ENCODE measurements at regions not wholly inside any gene's neighbourhood (a gene's known extent, or its start where the extent isn't known, plus 50 kb on each side); places are given as distances from the start of the nearest gene placed in this dataset.
"Not testable (repeated sequence)": the region's sequence is repeated elsewhere in the genome, so short reads cannot be mapped to it uniquely, and the experiment has no call there.

- Histone ChIP-seq H3F3A (ENCODE audit: insufficient read depth, low read length) (no peaks in the 10 kb centered on the region), H3K36me3 (replicated peaks; ENCODE audit: insufficient read depth, low read length) (no peaks in the 10 kb centered on the region), H3K9me2 (replicated peaks; ENCODE audit: insufficient read depth, low read length) (no peaks in the 10 kb centered on the region), H3K27me3 (replicated peaks; ENCODE audit: insufficient read depth, low read length) (no peaks in the 10 kb centered on the region), H3K4me1 (ENCODE audit: low read length) (no peaks in the 10 kb centered on the region), H4K20me1 (ENCODE audit: insufficient read depth, low read length) (no peaks in the 10 kb centered on the region), H3K9me3 (replicated peaks; ENCODE audit: insufficient read depth, low read length) (no peaks in the 10 kb centered on the region), H2AFZ (ENCODE audit: low read length) (no peak overlapping the region), H3K9ac (ENCODE audit: low read length) (no peak overlapping the region), H3K27ac (ENCODE audit: low read length) (no peak overlapping the region), H3K79me2 (ENCODE audit: low read length) (no peaks in the 10 kb centered on the region), H3K4me3 (ENCODE audit: low read length) (no peak overlapping the region), H3K4me2 (ENCODE audit: low read depth, low read length) (no peak overlapping the region)
- TF ChIP-seq EZH2phosphoT487 (IDR thresholded peaks at IDR 0.05; ENCODE audit: low read length) (no peak), EZH2 (optimal IDR thresholded peaks at IDR 0.05; ENCODE audit: low read depth, low read length) (no peak)
- no peak for DNase-seq
Observed at GRCh38 chr3:178103140-178103539, 433.1 kb upstream of the KCNMB2 start.

GRCh38 chr3:178107804-178108203 is 428.4 kb upstream of the KCNMB2 start:
- no peak overlapping the region for H2AFZ ChIP-seq (ENCODE audit: low read length)
- H3K36me3 ChIP-seq (replicated peaks; ENCODE audit: insufficient read depth, low read length): no peaks in the 10 kb centered on the region
- no peak overlapping the region for H3K27ac ChIP-seq (ENCODE audit: low read length)
- no peak overlapping the region for H3K9ac ChIP-seq (ENCODE audit: low read length)
- H3K9me3 ChIP-seq (replicated peaks; ENCODE audit: insufficient read depth, low read length): no peaks in the 10 kb centered on the region; the same call in 1 of the 2 replicates
- H3K79me2 ChIP-seq (ENCODE audit: low read length): no peaks in the 10 kb centered on the region
- no peak for DNase-seq
- H3K4me2 ChIP-seq (ENCODE audit: low read depth, low read length): no peak overlapping the region
- H3K4me3 ChIP-seq (ENCODE audit: low read length): no peak overlapping the region
- no peaks in the 10 kb centered on the region for H3K4me1 ChIP-seq (ENCODE audit: low read length)
- TF ChIP-seq EZH2phosphoT487 (IDR thresholded peaks at IDR 0.05; ENCODE audit: low read length) (no peak), EZH2 (optimal IDR thresholded peaks at IDR 0.05; ENCODE audit: low read depth, low read length) (no peak), CTCF (IDR thresholded peaks at IDR 0.05; ENCODE audit: low read length) (no peak)
- H3K9me2 ChIP-seq (replicated peaks; ENCODE audit: insufficient read depth, low read length): no peaks in the 10 kb centered on the region; the same call in 1 of the 2 replicates
- no peaks in the 10 kb centered on the region for H4K20me1 ChIP-seq (ENCODE audit: insufficient read depth, low read length)
- no peaks in the 10 kb centered on the region for H3F3A ChIP-seq (ENCODE audit: insufficient read depth, low read length)
- H3K27me3 ChIP-seq (replicated peaks; ENCODE audit: insufficient read depth, low read length): no peaks in the 10 kb centered on the region

GRCh38 chr3:178109691-178110090 is 426.5 kb upstream of the KCNMB2 start:
- no peaks in the 10 kb centered on the region for H3K27me3 ChIP-seq (replicated peaks; ENCODE audit: insufficient read depth, low read length)
- H2AFZ ChIP-seq (ENCODE audit: low read length): no peak overlapping the region
- H3K9me3 ChIP-seq (replicated peaks; ENCODE audit: insufficient read depth, low read length): no peaks in the 10 kb centered on the region; the same call in 1 of the 2 replicates
- no peaks in the 10 kb centered on the region for H3K79me2 ChIP-seq (ENCODE audit: low read length)
- no peak overlapping the region for H3K27ac ChIP-seq (ENCODE audit: low read length)
- no peak overlapping the region for H3K4me2 ChIP-seq (ENCODE audit: low read depth, low read length)
- no peaks in the 10 kb centered on the region for H3K36me3 ChIP-seq (replicated peaks; ENCODE audit: insufficient read depth, low read length)
- no peak for TF ChIP-seq CTCF (IDR thresholded peaks at IDR 0.05; ENCODE audit: low read length)
- no peak for TF ChIP-seq EZH2phosphoT487 (IDR thresholded peaks at IDR 0.05; ENCODE audit: low read length)
- TF ChIP-seq EZH2 (optimal IDR thresholded peaks at IDR 0.05; ENCODE audit: low read depth, low read length): no peak
- H3K9ac ChIP-seq (ENCODE audit: low read length): no peak overlapping the region
- no peak overlapping the region for H3K4me3 ChIP-seq (ENCODE audit: low read length)
- H3F3A ChIP-seq (ENCODE audit: insufficient read depth, low read length): no peaks in the 10 kb centered on the region
- no peaks in the 10 kb centered on the region for H4K20me1 ChIP-seq (ENCODE audit: insufficient read depth, low read length)
- no peaks in the 10 kb centered on the region for H3K4me1 ChIP-seq (ENCODE audit: low read length)
- no peaks in the 10 kb centered on the region; the same call in 1 of the 2 replicates for H3K9me2 ChIP-seq (replicated peaks; ENCODE audit: insufficient read depth, low read length)
- no peak for DNase-seq

- no peak overlapping the region for H2AFZ ChIP-seq (ENCODE audit: low read length)
- no peaks in the 10 kb centered on the region for H3K36me3 ChIP-seq (replicated peaks; ENCODE audit: insufficient read depth, low read length)
- H3F3A ChIP-seq (ENCODE audit: insufficient read depth, low read length): no peaks in the 10 kb centered on the region
- H3K27me3 ChIP-seq (replicated peaks; ENCODE audit: insufficient read depth, low read length): no peaks in the 10 kb centered on the region
- no peaks in the 10 kb centered on the region; the same call in 1 of the 2 replicates for H3K9me2 ChIP-seq (replicated peaks; ENCODE audit: insufficient read depth, low read length)
- H3K4me3 ChIP-seq (ENCODE audit: low read length): no peak overlapping the region
- H3K9ac ChIP-seq (ENCODE audit: low read length): no peak overlapping the region
- H3K9me3 ChIP-seq (replicated peaks; ENCODE audit: insufficient read depth, low read length): no peaks in the 10 kb centered on the region; the same call in 1 of the 2 replicates
- H3K27ac ChIP-seq (ENCODE audit: low read length): no peak overlapping the region
- H4K20me1 ChIP-seq (ENCODE audit: insufficient read depth, low read length): no peaks in the 10 kb centered on the region
- H3K4me1 ChIP-seq (ENCODE audit: low read length): no peaks in the 10 kb centered on the region
- no peak for TF ChIP-seq EZH2 (optimal IDR thresholded peaks at IDR 0.05; ENCODE audit: low read depth, low read length)
- TF ChIP-seq EZH2phosphoT487 (IDR thresholded peaks at IDR 0.05; ENCODE audit: low read length): no peak
- no peak for TF ChIP-seq CTCF (IDR thresholded peaks at IDR 0.05; ENCODE audit: low read length)
- DNase-seq: no peak
- no peaks in the 10 kb centered on the region for H3K79me2 ChIP-seq (ENCODE audit: low read length)
- H3K4me2 ChIP-seq (ENCODE audit: low read depth, low read length): no peak overlapping the region
Observed at GRCh38 chr3:178112134-178112533, 424.1 kb upstream of the KCNMB2 start.

- not testable (repeated sequence) for H3F3A ChIP-seq (ENCODE audit: insufficient read depth, low read length); H3K9me2 ChIP-seq (replicated peaks; ENCODE audit: insufficient read depth, low read length); H3K27me3 ChIP-seq (replicated peaks; ENCODE audit: insufficient read depth, low read length); H3K4me2 ChIP-seq (ENCODE audit: low read depth, low read length); H4K20me1 ChIP-seq (ENCODE audit: insufficient read depth, low read length); H3K27ac ChIP-seq (ENCODE audit: low read length); DNase-seq; H3K9ac ChIP-seq (ENCODE audit: low read length); H3K4me3 ChIP-seq (ENCODE audit: low read length); H2AFZ ChIP-seq (ENCODE audit: low read length); H3K9me3 ChIP-seq (replicated peaks; ENCODE audit: insufficient read depth, low read length); H3K36me3 ChIP-seq (replicated peaks; ENCODE audit: insufficient read depth, low read length); H3K4me1 ChIP-seq (ENCODE audit: low read length); H3K79me2 ChIP-seq (ENCODE audit: low read length)
Observed at GRCh38 chr3:178112552-178112951, 423.7 kb upstream of the KCNMB2 start.

Measured in MM.1S (cell line).